ENCODE measurements at regions not wholly inside any gene's neighbourhood (a gene's known extent, or its start where the extent isn't known, plus 50 kb on each side); places are given as distances from the start of the nearest gene placed in this dataset.

GRCh38 chr6:20269181-20269580 is 56.9 kb upstream of the MBOAT1 start:
- TF ChIP-seq CTCF (IDR thresholded peaks at IDR 0.05) (no peak), POLR2A (IDR thresholded peaks at IDR 0.05) (no peak), EP300 (IDR thresholded peaks at IDR 0.05) (no peak)
